HG03175 (cell line): ENCODE measurements at regions not wholly inside any gene's neighbourhood (a gene's known extent, or its start where the extent isn't known, plus 50 kb on each side); places are given as distances from the start of the nearest gene placed in this dataset.

Experiments used
- ATAC-seq: cut with Tn5 transposase; IDR thresholded peaks from one replicate; pipeline ENCODE4 v1.9.1; 2021; ENCODE audit warnings: mild to moderate bottlenecking, moderate library complexity; ENCODE audit not compliant: unreplicated experiment

DNA sequence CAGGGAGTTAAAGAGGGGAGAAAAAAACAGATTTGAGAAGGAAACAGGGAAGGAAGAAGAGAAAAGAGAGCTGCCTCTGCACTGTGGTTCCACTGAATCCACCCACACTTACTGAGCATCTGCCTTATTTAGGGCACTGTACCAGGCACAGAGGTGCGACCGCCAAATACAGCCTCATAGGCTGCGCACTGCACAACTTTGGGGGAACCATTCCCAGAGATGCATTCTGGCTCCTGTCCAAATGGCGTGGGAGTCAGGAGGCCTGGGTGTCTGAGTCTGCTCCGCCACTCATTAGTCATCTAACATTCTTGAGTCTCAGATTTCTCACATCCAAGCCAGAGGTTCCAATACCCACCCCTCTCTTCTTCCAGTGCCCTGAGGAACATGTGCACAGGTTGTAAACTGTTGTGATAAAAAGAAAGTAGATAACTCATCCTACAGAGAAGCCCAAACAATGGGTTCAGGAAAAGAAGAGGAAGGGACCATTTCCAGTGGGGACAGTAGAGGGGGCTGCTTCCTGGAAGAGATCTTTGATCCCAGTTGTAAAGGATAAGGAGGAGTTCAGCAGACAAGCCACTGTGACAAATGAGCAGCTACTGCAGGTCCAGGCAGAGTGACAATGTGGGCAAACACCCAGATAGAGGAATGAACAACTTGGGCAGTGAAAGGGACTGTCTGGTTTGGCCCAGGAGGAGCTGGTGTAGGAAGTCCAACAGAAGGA is 254.6 kb downstream of the UACA start:
- ATAC-seq = no peak

DNA sequence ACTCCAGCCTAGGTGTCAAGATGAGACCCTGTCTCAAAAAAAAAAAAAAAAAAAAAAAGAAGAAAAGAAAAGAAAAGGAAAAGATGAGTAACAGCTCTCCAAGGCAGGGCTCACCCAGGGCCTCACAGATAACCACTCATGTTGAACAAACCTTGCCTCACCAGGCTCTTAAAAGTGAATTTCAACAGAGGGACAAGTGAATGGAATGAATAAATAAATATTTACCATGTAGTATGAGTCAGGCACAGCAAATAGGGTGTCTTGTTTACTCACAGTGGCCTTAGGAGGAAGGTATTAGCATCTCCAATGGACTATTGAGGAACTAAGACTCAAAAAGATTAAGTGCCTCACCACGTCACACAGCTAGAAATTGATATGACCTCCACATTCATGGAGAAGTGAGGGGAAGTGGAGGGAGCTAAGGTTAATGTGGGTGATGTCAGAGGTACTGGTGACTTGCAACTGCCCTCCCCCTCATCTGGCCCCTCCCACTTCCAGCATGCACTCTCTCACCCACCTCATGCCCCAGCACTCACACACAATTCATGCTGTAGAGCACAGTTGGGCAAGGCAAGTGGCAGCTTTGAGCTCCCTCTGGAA is 255.5 kb downstream of the UACA start:
- ATAC-seq = no peak

DNA sequence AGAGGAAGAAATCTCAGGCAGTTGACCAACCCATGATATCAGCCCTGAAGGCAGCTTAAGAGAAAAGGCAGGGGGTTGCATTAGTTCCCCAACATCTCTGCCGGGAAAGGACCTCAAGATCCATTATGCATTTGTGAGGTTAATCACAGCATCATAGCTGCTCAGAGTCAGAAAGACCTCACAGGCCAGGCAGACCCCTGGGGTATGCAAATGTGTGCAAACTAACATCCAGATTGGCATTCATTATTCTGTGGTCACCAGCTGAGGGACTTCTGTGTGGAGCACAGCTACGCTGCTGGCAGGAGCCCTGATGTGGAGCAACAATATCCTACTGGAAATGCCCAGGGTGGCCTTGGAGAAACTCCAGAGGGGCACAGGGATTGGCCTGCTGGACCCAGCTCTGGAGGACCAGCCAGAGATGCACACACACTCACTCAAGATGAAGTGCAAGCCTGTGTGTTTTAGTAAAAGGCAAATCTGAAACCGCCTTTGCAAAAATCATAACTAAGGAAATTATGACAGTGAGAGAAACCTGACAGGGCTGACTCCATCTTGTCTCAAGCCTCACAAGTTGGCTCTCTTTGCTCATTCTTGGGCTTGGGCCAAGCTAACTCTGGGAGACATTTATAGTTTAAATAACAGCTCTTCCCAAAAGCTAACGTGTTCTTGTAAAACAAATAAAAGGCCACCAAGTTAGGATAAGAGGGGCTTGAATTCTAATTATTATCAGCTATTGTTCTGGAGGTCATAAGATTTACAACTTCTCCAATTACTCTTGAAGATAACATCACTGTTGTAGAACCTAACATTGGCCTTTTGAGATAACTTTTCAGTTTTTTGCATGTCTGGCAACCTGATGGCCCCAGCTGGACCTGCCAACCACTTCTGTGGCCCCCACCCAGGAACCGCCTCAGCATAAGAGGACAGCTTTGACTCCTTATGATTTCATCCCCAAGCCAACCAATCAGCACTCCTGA is 257.1 kb downstream of the UACA start:
- no peak for ATAC-seq

DNA sequence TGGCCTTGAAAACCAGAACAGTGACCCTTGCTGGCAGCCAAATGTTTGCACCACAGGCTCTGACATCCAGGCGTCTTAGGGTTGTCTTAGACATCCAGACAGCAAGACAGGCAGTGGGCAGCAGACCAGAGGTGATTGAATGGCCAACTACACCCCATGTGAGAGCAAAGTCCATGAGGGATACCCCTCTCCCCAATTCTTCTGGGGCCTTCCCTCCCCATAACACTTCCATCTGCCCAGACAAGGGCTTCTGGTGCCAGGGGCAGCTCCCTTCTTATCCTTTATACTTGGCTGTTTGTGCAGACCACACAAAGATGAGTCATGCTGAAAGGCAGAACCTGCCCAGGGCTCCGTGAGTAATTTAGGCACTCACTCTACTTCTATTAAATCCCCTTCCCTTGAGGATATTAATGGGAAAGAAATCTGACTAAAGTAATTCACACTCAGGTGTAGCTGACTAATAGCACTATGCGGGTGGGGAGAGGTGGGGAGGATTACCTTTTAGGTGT is 257.9 kb downstream of the UACA start:
- ATAC-seq = no peak

DNA sequence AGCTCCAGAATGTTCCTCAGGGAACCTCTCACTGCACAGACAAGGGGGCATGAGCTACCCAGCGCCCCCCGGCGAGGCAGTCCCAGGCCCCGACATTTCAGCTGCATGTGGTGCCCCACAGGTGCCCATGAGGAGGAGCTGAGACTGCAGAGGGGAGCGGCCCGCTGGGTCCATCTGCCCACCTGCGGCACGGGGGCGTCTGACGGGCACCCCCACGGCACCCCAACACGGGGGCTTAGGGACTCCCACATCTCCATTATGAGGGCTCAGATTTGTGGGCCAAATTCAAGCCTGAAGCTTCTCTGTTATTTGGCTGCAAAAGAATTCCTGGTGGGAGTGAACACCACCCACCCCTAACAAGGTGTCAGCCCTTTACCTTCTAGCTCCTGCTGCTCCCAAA is 258.4 kb downstream of the UACA start:
- ATAC-seq = no peak

DNA sequence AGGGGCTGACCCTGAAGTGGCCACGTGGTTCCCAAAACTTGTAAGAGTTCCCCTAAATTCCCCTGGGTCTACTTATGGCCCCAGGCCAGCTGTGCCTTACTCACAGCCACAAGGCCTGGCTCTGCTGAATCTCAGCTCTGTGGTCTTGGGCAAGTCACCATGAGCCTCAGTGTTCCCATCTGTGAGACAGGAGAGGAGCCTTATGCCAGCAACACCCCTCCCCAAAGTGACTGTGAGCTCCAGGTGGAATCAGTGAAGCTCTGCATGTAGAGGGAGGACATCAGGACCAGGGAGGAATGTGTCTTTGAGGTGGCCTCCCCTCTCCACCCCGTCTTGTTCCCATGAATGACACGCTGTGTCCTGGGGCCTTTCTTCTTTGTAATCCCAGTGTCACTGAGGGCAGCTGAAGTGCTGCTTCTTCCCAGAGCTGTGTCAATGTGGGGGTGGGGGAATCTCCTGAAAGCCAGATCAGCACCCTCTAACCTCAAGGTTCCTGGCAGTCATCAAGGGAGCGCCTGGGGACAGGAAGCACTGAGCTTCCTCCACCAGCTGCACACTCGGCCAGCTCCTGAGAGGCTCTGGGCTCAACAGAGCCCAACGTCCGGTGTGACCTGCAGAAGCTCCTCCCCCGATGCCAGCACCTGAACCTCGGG is 258.9 kb downstream of the UACA start:
- ATAC-seq = peak; percentile 55

DNA sequence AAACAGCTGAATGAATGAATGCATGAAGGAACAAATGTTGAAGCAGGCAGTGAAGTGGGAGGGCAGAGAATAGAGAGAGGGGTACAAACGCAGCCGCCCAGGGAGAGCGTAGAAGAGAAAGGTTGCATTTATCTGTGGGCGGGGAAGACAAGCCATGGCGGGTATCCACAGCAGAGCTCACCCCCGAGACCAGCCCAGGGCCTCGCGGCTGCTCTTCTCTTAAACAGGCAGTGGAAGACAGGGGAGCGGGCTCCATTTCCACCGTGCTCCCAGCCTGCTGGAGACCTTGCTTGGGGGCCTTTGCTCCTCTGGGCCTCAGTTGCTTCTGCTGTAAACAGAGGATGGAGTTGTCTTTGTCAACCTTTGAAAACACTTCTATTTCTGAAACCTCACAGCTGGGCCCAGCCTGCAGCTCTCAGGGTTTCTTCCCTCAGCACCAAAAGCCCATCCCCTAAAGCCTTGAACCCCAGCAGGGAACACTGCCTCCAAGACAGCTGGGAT is 259.5 kb downstream of the UACA start:
- no peak for ATAC-seq

DNA sequence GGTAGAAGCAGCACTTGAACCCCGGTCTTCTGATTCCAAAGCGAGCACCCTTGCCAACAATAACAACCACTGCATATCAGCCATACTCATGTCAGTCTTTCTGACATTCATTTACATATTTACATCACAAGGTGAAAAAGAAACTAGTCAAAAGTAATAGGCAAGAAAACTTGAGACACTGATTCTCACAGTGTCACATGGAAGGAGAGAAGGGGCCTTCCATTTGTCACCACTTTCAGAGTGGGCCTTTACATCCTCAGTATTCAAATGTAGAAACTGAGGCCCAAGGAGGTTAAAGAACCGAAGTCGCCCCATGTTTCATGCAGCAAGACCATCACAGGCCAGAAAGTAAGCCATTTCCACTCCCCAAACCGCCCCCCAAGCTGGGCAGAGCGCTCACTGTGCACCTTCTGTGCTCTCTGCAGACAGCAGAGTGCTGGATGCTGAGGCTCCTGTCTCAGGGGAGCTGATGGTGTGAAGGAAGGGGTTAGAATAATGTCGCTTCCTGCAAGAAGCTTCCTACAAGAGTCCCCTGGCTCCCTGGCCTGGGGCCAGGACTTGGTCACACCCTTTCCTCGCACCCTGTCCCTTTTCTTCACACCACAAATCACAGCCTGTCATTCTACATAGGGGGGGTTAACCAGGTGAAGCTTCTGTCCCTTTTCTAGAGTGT is 260.1 kb downstream of the UACA start:
- ATAC-seq = peak; percentile 43

DNA sequence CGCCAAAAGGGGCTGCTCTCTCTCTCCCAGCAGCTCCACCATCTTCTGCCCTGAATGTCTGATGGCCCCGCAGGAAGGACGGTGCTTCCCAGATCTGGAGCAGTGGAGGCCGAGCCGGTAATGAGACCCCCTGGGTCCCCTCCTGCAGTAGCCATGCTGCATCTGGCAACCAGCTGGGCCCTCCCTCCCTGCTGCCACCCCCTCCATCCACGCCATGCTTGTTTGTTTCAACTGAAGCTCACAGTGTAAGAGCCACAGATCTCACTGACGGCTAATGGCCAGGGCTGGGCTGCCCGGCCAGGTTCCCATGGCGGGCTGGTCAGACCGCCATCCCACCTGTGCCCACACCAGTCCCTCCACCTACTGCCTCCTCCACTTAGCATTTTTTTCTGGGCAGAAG is 260.8 kb downstream of the UACA start:
- ATAC-seq = no peak

DNA sequence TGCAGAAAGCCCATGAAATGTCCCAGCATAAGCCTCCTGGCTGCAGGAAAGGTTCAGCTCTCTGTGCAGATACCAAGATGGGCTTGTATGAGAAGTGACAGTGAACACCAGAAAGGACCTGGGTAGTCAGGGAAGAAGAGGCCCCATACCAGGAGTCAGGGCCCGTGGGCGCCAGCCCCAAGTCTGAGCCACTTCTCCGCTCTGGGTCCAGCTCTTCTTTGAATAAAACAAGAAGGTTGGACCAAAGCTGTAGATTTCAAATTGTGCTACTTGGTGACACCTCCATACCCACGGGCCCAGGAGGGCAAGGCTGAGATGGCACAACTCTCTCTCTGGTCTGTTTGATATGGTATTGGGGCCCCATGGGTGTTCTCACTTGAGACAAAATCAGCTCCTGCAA is 261.5 kb downstream of the UACA start:
- ATAC-seq = no peak

DNA sequence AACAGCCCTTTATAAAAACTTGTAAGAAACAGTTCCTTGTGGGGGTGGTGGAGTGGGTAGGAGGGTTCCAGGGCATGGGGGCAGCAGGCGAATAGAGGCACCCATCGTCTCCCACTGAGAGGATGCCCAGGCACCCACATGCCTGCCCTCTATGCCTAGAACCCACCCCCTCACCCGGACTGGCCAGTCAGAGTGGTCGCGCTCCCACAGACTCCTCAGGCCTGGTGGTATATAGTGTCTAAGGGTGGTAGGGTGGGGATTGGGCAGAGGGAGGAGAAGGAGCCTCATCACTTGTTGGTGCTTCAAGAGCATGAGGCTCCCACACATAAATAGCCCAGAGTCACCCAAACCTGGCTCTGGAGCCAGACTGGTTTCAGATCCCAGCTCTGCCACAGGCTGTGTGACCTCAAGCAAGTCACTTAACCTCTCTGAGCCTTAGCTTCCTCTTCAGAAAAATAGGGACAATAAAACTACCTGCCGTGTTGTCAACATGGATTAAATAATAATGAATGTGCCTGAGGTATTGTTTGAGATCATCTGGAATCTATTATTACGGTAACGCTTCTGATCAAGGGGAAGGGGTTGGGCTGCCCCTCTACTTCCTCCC is 262.1 kb downstream of the UACA start:
- no peak for ATAC-seq

DNA sequence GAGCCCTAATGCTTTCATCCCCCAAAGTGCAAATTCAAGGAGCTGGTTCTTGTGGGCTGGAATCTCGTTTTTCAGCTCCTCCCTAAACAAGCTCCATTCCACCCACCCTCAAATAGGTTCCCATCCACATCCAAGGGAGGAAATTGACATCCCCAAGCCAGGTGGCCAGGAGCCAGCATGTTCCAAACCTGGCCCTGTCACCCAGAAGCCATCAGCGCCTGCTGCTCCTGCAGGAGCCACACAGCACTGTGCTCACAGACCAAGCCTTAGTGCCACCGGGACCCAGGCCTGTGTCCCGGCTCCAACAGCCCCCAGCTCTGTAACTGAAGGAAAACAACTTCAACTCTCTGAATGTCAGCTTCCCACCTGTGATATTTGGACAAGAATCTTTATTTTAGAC is 263.6 kb downstream of the UACA start:
- no peak for ATAC-seq

DNA sequence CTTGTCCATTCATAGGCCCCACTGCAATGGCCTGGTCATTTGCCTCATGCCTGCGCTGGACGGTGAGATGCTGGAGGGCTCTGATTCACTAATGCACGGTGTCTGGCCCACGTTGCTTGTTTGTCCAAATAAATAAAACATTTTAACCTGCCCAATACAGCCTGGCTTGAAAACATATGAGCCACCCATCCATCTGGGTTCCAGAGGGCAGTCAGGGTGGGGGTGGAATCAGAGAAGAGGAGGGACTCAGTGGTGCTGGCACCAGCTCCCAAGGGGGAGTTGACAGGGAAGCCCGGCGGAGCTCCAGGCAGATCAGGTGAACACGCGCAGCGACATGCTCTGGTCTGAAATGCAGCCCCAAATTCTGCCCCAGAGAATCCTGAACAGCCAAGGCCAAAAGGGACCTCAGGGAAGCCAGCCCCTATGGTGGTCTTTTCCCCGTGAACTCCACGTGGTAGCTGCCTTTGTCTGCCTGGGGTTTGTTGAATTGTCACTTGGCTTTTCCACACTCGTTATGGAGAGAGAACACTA is 265.2 kb downstream of the UACA start:
- no peak for ATAC-seq

DNA sequence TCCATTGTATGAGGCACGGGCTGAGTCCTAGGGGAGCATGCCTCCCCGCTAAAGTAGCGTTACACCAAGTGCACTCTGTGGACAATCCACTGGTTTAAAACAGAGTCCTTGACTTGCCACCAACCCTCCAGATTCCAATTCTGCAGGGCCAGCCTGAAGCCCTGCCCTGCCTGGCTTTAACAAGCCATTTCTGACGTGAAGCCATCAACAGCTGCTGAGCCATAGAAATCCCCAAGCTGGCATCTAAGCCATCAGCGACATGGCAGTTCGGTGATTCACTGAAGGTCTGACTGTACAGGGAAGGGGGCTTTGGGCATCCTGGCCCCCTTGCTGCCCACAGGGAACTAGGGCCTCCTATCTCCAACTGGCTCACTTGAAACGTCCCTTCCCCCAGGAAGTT is 265.7 kb downstream of the UACA start:
- no peak for ATAC-seq

DNA sequence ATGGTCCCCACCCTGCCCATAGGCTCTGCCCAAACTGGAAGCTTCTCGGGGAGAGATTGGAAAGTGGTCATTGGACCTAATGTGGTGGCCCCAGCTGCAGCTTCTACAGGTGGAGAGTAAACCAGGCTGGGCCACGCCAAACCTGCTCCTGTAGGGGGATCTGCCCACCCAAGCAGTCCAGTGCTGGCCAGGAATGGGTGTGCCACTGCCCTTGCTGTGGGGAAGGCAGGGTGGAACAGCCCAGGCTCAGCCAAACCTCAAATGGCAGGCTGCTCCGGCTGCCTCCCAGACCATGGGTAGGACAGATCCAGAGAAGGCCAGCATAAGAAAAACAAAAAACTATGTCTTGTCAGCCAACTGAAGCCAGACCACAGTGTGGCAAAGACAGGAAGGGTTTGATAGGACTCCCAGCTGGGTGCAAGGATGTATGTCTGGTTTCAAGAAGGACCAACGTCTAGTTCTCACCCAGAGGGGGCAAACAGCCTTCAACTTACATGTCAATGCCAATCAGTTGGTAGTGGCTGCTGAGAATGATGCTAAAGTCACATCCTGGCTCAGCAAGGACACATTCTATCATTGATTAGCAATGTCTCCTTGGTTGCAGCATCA is 267.3 kb downstream of the UACA start:
- no peak for ATAC-seq

DNA sequence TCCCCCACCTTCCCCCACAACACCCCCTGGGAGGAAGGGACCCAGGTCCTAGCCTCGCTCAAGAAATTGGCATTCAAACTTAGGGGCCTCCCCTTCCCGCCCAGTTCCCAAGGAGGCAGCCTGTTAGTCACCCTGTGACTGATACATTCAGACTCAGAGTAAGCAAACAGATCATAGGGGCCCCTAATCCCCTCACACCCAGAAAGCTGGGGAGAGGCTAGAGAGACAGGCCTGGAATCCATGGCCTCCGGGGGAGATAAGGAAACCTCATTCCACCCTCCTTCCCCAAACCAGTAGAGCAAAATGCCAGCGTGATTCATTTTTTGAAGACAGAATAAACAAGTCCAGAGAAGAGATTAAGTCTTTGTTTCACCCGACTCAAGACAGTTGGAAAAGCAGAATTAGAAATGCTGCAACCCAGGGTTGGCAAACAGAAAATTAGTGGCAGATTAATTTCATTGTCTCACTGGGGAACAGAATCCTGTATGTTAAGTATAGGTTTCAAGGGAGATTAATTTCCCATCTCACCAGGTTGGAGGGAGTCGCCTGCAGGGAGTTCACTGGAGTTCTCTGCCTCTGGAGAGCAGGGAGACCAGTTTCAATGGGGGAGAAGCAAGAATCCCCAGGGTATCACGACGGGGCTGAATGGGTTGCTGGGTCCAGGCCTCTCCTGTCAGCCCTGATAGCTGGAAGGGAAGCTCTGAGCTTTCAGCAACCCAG is 268.3 kb downstream of the UACA start:
- no peak for ATAC-seq

DNA sequence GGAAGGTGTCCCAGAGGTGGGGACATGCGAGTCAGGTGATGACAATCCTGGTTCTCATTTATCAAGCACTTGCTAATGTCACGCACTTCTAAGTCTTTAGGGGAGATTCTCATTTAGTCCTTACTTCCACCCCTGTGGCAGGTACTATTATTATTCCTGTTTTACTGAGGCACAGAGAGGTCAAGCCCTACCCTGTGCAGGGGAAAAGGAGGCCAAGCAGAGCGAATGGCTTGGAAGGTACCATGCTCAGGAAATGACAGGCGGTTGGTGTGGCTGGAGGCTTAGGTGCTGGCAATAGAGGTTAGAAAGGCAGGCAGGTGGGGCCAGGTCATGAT is 268.9 kb downstream of the UACA start:
- ATAC-seq = no peak

DNA sequence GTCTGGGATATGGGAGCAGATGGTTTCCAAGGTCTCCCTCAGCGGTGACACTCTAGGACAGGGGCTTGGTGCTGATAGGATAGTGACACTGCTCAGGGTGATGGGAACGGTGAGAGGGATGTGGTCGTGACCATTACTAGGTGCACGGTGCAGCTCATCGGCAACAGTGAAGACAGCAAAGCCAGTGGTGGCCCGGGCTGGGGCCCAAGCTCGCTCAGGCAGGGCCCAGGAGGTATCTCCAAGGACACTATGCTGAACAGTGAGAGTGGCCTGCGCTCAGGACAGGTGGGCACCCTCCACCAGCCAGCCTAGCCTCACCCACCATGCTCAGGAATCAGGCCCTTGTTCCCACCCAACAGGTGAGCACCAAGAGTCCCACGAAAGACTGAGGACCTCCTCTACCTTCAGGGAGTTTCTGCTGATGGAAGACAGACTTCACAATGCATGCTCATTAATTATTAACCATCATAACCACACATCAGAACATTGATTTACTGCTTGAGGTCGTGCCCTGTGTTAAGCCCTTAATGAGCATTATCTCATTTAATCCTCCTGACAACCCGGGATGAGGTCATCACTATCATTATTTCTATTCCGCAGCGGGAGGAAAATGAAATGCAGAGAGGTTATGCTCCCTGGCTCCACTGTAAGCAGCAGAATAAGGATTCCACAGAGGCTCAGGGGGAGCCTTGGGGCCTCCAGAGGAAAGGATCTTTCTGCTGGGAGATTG is 269.4 kb downstream of the UACA start:
- no peak for ATAC-seq
